GM23338 (cell line): ENCODE measurements at regions not wholly inside any gene's neighbourhood (a gene's known extent, or its start where the extent isn't known, plus 50 kb on each side); places are given as distances from the start of the nearest gene placed in this dataset.

Experiments used
- ATAC-seq: fragments of 200-7000 bp; cut with Tn5 transposase; 3 replicates; pipeline ENCODE4 v1.9.1; 2020
- DNase-seq: peaks from one replicate; pipeline ENCODE4 v3.0.0-alpha.2; 2015; ENCODE audit warnings: low spot score
- H2AFZ ChIP-seq: fragments of 200-600 bp; sonication (generic); 2 replicates; pipeline ENCODE4 v1.8.0; 2016; ENCODE audit warnings: antibody characterized with exemption, mild to moderate bottlenecking, moderate library complexity
- H3F3A ChIP-seq: fragments of 200-600 bp; sonication (generic); replicated peaks from 2 replicates; pipeline ENCODE4 v1.8.0; 2017; ENCODE audit warnings: antibody characterized with exemption, mixed run types, low read depth
- H3K27ac ChIP-seq: fragments of 200-600 bp; sonication (generic); 2 replicates; pipeline ENCODE4 v1.6.1; 2016; ENCODE audit warnings: low read depth
- H3K27me3 ChIP-seq: fragments of 200-600 bp; sonication (generic); 2 replicates; pipeline ENCODE4 v1.8.0; 2016; ENCODE audit warnings: mild to moderate bottlenecking, mixed run types, moderate library complexity; ENCODE audit not compliant: insufficient read depth
- H3K36me3 ChIP-seq: fragments of 200-600 bp; sonication (generic); 2 replicates; pipeline ENCODE4 v1.8.0; 2016; ENCODE audit warnings: mild to moderate bottlenecking; ENCODE audit not compliant: insufficient read depth
- H3K4me1 ChIP-seq: fragments of 200-600 bp; sonication (generic); 2 replicates; pipeline ENCODE4 v1.8.0; 2016; ENCODE audit warnings: mild to moderate bottlenecking, moderate library complexity; ENCODE audit not compliant: insufficient read depth
- H3K4me2 ChIP-seq: fragments of 200-600 bp; sonication (generic); 2 replicates; pipeline ENCODE4 v1.7.1; 2017; ENCODE audit warnings: mixed run types
- H3K4me3 ChIP-seq: fragments of 200-600 bp; sonication (generic); 2 replicates; pipeline ENCODE4 v1.6.1; 2016; ENCODE audit warnings: mixed run types
- H3K79me2 ChIP-seq: fragments of 200-600 bp; sonication (generic); replicated peaks from 2 replicates; pipeline ENCODE4 v1.8.0; 2017; ENCODE audit warnings: mild to moderate bottlenecking; ENCODE audit not compliant: insufficient read depth
- H3K9me2 ChIP-seq: fragments of 200-600 bp; sonication (generic); 2 replicates; pipeline ENCODE4 v1.8.0; 2017; ENCODE audit not compliant: insufficient read depth
- H4K20me1 ChIP-seq: fragments of 200-600 bp; sonication (generic); replicated peaks from 2 replicates; pipeline ENCODE4 v1.8.0; 2017; ENCODE audit warnings: mild to moderate bottlenecking; ENCODE audit not compliant: insufficient read depth
- H3K27ac Mint-ChIP-seq: 2 replicates; pipeline ENCODE4 v1.8.0; 2020; ENCODE audit warnings: inconsistent platforms, mild to moderate bottlenecking, moderate library complexity, mixed read lengths
- H3K27me3 Mint-ChIP-seq: 3 replicates; pipeline ENCODE4 v1.8.0; 2022; ENCODE audit warnings: low read depth, mild to moderate bottlenecking, moderate library complexity, mixed read lengths, inconsistent platforms; ENCODE audit not compliant: insufficient read depth, poor library complexity
- H3K36me3 Mint-ChIP-seq: 3 replicates; pipeline ENCODE4 v1.8.0; 2021; ENCODE audit warnings: low read depth, mild to moderate bottlenecking, inconsistent platforms, moderate library complexity, mixed read lengths
- H3K4me1 Mint-ChIP-seq: 3 replicates; pipeline ENCODE4 v1.8.0; 2020; ENCODE audit warnings: mild to moderate bottlenecking, inconsistent platforms, mixed read lengths
- H3K4me3 Mint-ChIP-seq: 3 replicates; pipeline ENCODE4 v1.8.0; 2021; ENCODE audit warnings: moderate library complexity, mild to moderate bottlenecking, inconsistent platforms, mixed read lengths
- H3K9me3 Mint-ChIP-seq: 3 replicates; pipeline ENCODE4 v1.8.0; 2020; ENCODE audit warnings: moderate library complexity, mild to moderate bottlenecking, inconsistent platforms, mixed read lengths
- CREB1 ChIP-seq: fragments of 250-450 bp; sonication (Bioruptor Pico); IDR thresholded peaks from 2 replicates; pipeline ENCODE4 v1.5.0; 2020; ENCODE audit warnings: low read depth, mild to moderate bottlenecking, moderate library complexity
- CTCF ChIP-seq, 2 experiments: fragments of 200-600 bp in 1 of 2; sonication (generic) in 1 of 2; conservative IDR thresholded peaks; 2 replicates each; pipeline versions ENCODE4 v1.5.1 to v1.6.1; 2016 to 2017; ENCODE audit warnings: antibody characterized with exemption in 2 of 2, low read depth in 2 of 2, mild to moderate bottlenecking in 2 of 2, moderate library complexity in 1 of 2
- ETS1 ChIP-seq: IDR thresholded peaks from 2 replicates; pipeline ENCODE4 v1.6.1; 2016; ENCODE audit warnings: antibody characterized with exemption
- EZH2 ChIP-seq: fragments of 200-600 bp; sonication (generic); IDR thresholded peaks from one replicate; pipeline ENCODE4 v1.8.0; 2017; ENCODE audit warnings: antibody characterized with exemption, mild to moderate bottlenecking, low read depth; ENCODE audit not compliant: unreplicated experiment
- EZH2phosphoT487 ChIP-seq: fragments of 200-600 bp; sonication (generic); IDR thresholded peaks from one replicate; pipeline ENCODE4 v1.8.1; 2018; ENCODE audit warnings: antibody characterized with exemption; ENCODE audit not compliant: unreplicated experiment
- JUNB ChIP-seq: IDR thresholded peaks from one replicate; pipeline ENCODE4 v1.6.1; 2016; ENCODE audit warnings: antibody characterized with exemption; ENCODE audit not compliant: unreplicated experiment
- NANOG ChIP-seq: IDR thresholded peaks from 2 replicates; pipeline ENCODE4 v1.6.1; 2016; ENCODE audit warnings: antibody characterized with exemption, borderline replicate concordance
- POLR2AphosphoS5 ChIP-seq: IDR thresholded peaks from 2 replicates; pipeline ENCODE4 v1.6.1; 2016; ENCODE audit warnings: antibody characterized with exemption, low read depth
- REST ChIP-seq: IDR thresholded peaks from one replicate; pipeline ENCODE4 v1.6.1; 2018; ENCODE audit warnings: antibody characterized with exemption; ENCODE audit not compliant: unreplicated experiment
- STAT1 ChIP-seq: IDR thresholded peaks from one replicate; pipeline ENCODE4 v1.6.1; 2016; ENCODE audit warnings: antibody characterized with exemption; ENCODE audit not compliant: unreplicated experiment
- ZNF114 ChIP-seq: fragments of 250-450 bp; sonication (Bioruptor Pico); IDR thresholded peaks from 2 replicates; pipeline ENCODE4 v1.5.0; 2020; ENCODE audit warnings: mild to moderate bottlenecking, moderate library complexity
- ZNF331 ChIP-seq: fragments of 250-450 bp; sonication (Bioruptor Pico); IDR thresholded peaks from 2 replicates; pipeline ENCODE4 v1.5.0; 2020; ENCODE audit warnings: low read depth, mild to moderate bottlenecking, moderate library complexity

- TF ChIP-seq CTCF (conservative IDR thresholded peaks at IDR 0.05; ENCODE audit: low read depth in 2 of 2): no peak
- no peak for TF ChIP-seq ZNF331 (CRISPR knock-in tag)
- TF ChIP-seq EZH2phosphoT487: no peak
- no peak for TF ChIP-seq ZNF114 (CRISPR knock-in tag)
- no peak for TF ChIP-seq STAT1
- TF ChIP-seq CREB1 (CRISPR knock-in tag): no peak
- no peak for TF ChIP-seq REST
- TF ChIP-seq NANOG: no peak
- no peak for TF ChIP-seq POLR2AphosphoS5
Observed at GRCh38 chr2:21451403-21451802, 327.6 kb downstream of the TDRD15 start (continued).

GRCh38 chr2:21452263-21452662, 328.5 kb downstream of the TDRD15 start:
- H3K27ac Mint-ChIP-seq: no peak overlapping the region; the same call in 1 of the 2 replicates
- peaks cover 5% of the 10 kb centered on the region for H3K27me3 Mint-ChIP-seq
- no peaks in the 10 kb centered on the region for H4K20me1 ChIP-seq
- ATAC-seq (peak; percentile 39; the same call in 1 of the 3 replicates), DNase-seq (no peak)
- no peaks in the 10 kb centered on the region for H3K27me3 ChIP-seq
- H3K4me1 Mint-ChIP-seq: peaks cover 39% of the 10 kb centered on the region
- peak overlapping the region; percentile 86; the same call in 1 of the 2 replicates for H2AFZ ChIP-seq
- no peak overlapping the region for H3K27ac ChIP-seq
- H3K4me3 Mint-ChIP-seq: no peak overlapping the region
- no peaks in the 10 kb centered on the region for H3K36me3 ChIP-seq
- peak overlapping the region; percentile 40; the same call in 1 of the 2 replicates for H3K4me2 ChIP-seq
- peaks cover 15% of the 10 kb centered on the region for H3K4me1 ChIP-seq
- peaks cover 5% of the 10 kb centered on the region; the same call in 2 of the 3 replicates for H3K9me3 Mint-ChIP-seq
- H3K79me2 ChIP-seq: no peaks in the 10 kb centered on the region
- no peaks in the 10 kb centered on the region for H3K9me2 ChIP-seq
- H3F3A ChIP-seq: no peaks in the 10 kb centered on the region
- H3K36me3 Mint-ChIP-seq: peaks cover 7% of the 10 kb centered on the region; the same call in 2 of the 3 replicates
- H3K4me3 ChIP-seq: no peak overlapping the region
- TF ChIP-seq REST (no peak), CREB1 (CRISPR knock-in tag) (no peak), ZNF114 (CRISPR knock-in tag) (no peak), JUNB (no peak), ZNF331 (CRISPR knock-in tag) (no peak), EZH2phosphoT487 (no peak), STAT1 (no peak), CTCF (conservative IDR thresholded peaks at IDR 0.05; ENCODE audit: low read depth in 2 of 2) (no peak), ETS1 (no peak), POLR2AphosphoS5 (no peak), NANOG (no peak), EZH2 (no peak)
